HG03521 (cell line): ENCODE measurements at regions not wholly inside any gene's neighbourhood (a gene's known extent, or its start where the extent isn't known, plus 50 kb on each side); places are given as distances from the start of the nearest gene placed in this dataset.
A peak's percentile ranks its signal among the peaks of the same experiment; 100 is the strongest.
"Not testable (repeated sequence)": the region's sequence is repeated elsewhere in the genome, so short reads cannot be mapped to it uniquely, and the experiment has no call there.

Experiments used
- ATAC-seq: cut with Tn5 transposase; IDR thresholded peaks from one replicate; pipeline ENCODE4 v1.9.1; 2021; ENCODE audit warnings: mild to moderate bottlenecking, moderate library complexity; ENCODE audit not compliant: unreplicated experiment

GRCh38 chr15:32536507-32537172, 56.6 kb upstream of the GOLGA8N start:
- ATAC-seq: peak; percentile 82

GRCh38 chr15:32536057-32536493, 57.2 kb upstream of the GOLGA8N start:
- ATAC-seq: peak; percentile 2

DNA sequence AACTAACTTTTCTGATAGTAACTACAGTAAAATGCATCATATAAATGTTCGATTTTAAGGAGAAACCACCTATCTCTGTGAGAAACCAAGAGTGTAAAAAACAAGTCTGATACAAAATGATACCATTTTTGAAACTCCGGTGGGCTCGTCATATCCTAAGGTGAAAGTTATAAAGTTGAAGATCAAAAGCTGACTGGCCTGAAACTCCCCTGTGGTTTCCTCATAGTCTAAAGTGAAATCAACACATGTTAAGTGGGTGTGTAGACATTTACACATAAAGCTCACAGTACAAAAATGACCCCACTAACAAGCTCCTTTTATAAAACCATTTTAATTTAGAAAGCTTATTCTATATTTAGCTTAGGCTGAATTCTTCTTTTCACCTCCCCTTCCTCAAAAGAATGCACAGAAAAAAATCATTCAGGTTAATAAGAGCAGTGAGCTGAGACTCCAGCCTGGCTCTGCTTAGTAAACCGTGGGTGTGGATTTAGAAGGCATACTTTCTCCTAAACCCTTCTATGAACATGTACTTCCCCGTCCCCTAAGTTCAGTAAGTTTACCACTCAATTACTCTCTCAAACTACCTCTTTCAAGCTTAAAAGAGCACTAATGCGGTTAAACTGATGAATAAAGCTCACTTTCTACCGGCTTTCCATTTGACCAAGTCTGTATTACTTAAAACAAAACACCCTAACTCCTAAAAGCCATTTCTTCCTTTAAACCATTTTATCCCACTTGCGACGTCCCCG, 57.9 kb upstream of the GOLGA8N start:
- peak; percentile 33 for ATAC-seq

GRCh38 chr15:32522900-32523299, 67.5 kb upstream of the GOLGA8O start:
- ATAC-seq: not testable (repeated sequence)

- ATAC-seq: not testable (repeated sequence)
These were observed 67.0 kb upstream of the GOLGA8O start for GRCh38 chr15:32522421-32522820.

- ATAC-seq: not testable (repeated sequence)
These were observed 63.5 kb upstream of the GOLGA8O start for GRCh38 chr15:32518976-32519375.

DNA sequence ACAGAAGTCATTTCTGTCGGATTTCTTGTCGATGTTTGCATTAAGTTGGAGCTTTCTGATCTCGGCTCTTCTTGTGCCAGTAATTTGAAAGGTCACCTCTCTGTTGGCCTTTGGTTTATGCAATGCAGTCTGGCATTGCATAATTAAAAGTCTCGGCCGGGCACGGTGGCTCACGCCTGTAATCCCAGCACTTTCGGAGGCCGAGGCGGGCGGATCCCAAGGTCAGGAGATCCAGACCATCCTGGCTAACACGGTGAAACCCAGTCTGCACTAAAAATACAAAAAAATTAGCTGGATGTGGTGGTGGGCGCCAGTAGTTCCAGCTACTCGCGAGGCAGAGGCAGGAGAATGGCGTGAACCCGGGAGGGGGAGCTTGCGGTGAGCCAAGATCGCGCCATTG, 62.6 kb upstream of the GOLGA8O start:
- ATAC-seq: not testable (repeated sequence)

- ATAC-seq: not testable (repeated sequence)
These were observed 61.5 kb upstream of the GOLGA8O start for GRCh38 chr15:32516954-32517353.

GRCh38 chr15:32513378-32513777, 57.9 kb upstream of the GOLGA8O start:
- not testable (repeated sequence) for ATAC-seq

DNA sequence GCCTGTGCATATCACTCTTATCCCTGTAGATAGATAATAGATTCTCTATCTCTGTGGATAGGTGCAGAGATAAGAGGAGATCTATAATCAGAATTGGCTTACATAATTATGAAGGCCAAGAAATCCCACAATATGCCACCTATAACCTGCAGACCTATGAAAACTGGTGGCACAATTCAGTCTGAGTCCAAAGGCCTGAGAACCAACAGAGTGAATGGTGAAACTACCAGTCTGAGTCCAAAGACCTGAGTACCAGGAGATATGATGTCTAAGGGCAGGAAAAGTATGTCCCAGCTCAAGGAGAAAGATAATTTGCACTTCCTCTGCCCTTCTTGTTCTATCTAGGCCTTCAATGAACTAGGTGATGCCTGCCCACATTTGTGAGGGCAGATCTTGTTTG, 54.6 kb upstream of the GOLGA8O start:
- ATAC-seq: not testable (repeated sequence)

GRCh38 chr15:32508081-32508480, 52.6 kb upstream of the GOLGA8O start:
- ATAC-seq: not testable (repeated sequence)

- not testable (repeated sequence) for ATAC-seq
These were observed 51.4 kb upstream of the GOLGA8O start for GRCh38 chr15:32506787-32507186.

DNA sequence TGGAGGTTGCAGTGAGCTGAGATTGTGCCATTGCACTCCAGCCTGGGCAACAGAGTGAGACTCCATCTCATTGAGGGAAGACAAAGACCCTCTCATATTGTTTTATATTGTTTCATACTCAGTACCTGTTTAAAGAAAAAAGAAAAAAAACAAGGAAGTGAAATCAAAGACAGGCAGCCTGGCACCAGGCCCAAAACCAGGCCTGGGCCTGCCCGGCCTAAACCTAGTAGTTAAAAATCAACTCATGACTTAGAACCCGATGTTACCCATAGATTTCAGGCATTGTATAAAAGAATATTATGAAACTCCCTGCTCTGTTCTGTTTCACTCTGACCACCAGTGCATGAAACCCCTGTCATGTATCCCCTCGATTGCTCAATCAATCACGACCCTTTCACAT, 50.2 kb upstream of the GOLGA8O start:
- not testable (repeated sequence) for ATAC-seq
